Smooth muscle cell (in vitro differentiated cells): ENCODE measurements at regions not wholly inside any gene's neighbourhood (a gene's known extent, or its start where the extent isn't known, plus 50 kb on each side); places are given as distances from the start of the nearest gene placed in this dataset. TPM values are rescaled to one million over a fixed set of nuclear protein-coding genes. Genes with fewer than 3 reads are reported as not detected.

Experiments
- DNase-seq: peaks from one replicate; lab custom pipeline; 2025; ENCODE audit not compliant: unreplicated experiment; lab: John Stamatoyannopoulos, UW
- H2AFZ ChIP-seq: fragments of 200-600 bp; sonication (generic); 2 replicates; pipeline ENCODE4 v1.6.0; 2016; ENCODE audit warnings: antibody characterized with exemption, low read depth, mild to moderate bottlenecking
- H3F3A ChIP-seq: fragments of 200-600 bp; sonication (generic); 2 replicates; pipeline ENCODE4 v1.6.0; 2017; ENCODE audit warnings: antibody characterized with exemption, low read depth
- H3K27ac ChIP-seq: fragments of 200-600 bp; sonication (generic); 2 replicates; pipeline ENCODE4 v1.5.1; 2016; ENCODE audit warnings: low read depth, mild to moderate bottlenecking
- H3K27me3 ChIP-seq: fragments of 200-600 bp; sonication (generic); 2 replicates; pipeline ENCODE4 v1.6.1; 2016; ENCODE audit warnings: low read depth, mild to moderate bottlenecking
- H3K36me3 ChIP-seq: fragments of 200-600 bp; sonication (generic); 2 replicates; pipeline ENCODE4 v1.5.1; 2016; ENCODE audit warnings: low read depth
- H3K4me1 ChIP-seq: fragments of 200-600 bp; sonication (generic); 2 replicates; pipeline ENCODE4 v1.5.1; 2016; ENCODE audit warnings: low read depth
- H3K4me2 ChIP-seq: fragments of 200-600 bp; sonication (generic); 2 replicates; pipeline ENCODE4 v1.6.0; 2016; ENCODE audit warnings: mild to moderate bottlenecking
- H3K4me3 ChIP-seq: fragments of 200-600 bp; sonication (generic); 2 replicates; pipeline ENCODE4 v1.5.1; 2016; ENCODE audit warnings: mild to moderate bottlenecking
- H3K79me2 ChIP-seq: fragments of 200-600 bp; sonication (generic); 2 replicates; pipeline ENCODE4 v1.6.0; 2016; ENCODE audit warnings: low read depth, mild to moderate bottlenecking
- H3K9ac ChIP-seq: fragments of 200-600 bp; sonication (generic); 2 replicates; pipeline ENCODE4 v1.6.0; 2016; ENCODE audit warnings: low read depth
- H3K9me3 ChIP-seq: fragments of 200-600 bp; sonication (generic); replicated peaks from 2 replicates; pipeline ENCODE4 v1.5.1; 2016; ENCODE audit warnings: low read depth
- H4K20me1 ChIP-seq: fragments of 200-600 bp; sonication (generic); 2 replicates; pipeline ENCODE4 v1.6.0; 2016; ENCODE audit warnings: low read depth
- WGBS: methylation state at CpG from one replicate; pipeline ENCODE4 v1.1.7; 2016; ENCODE audit warnings: low lambda C conversion rate; 5-methylcytosine and 5-hydroxymethylcytosine counted together
- small RNA-seq: library from RNA; depleted of rRNA; stranded (forward); fragments of <200 nt; gene quantifications from one replicate; pipeline ENCODE3, GENCODE V24; 2014
- TF ChIP-seq, protein P1 (sequence below): fragments of 200-600 bp; sonication (generic); IDR thresholded peaks from 2 replicates; pipeline ENCODE4 v1.5.1; 2017; ENCODE audit warnings: borderline replicate concordance, mild to moderate bottlenecking, antibody characterized with exemption; ENCODE audit not compliant: insufficient read depth, poor library complexity, severe bottlenecking

DNA sequence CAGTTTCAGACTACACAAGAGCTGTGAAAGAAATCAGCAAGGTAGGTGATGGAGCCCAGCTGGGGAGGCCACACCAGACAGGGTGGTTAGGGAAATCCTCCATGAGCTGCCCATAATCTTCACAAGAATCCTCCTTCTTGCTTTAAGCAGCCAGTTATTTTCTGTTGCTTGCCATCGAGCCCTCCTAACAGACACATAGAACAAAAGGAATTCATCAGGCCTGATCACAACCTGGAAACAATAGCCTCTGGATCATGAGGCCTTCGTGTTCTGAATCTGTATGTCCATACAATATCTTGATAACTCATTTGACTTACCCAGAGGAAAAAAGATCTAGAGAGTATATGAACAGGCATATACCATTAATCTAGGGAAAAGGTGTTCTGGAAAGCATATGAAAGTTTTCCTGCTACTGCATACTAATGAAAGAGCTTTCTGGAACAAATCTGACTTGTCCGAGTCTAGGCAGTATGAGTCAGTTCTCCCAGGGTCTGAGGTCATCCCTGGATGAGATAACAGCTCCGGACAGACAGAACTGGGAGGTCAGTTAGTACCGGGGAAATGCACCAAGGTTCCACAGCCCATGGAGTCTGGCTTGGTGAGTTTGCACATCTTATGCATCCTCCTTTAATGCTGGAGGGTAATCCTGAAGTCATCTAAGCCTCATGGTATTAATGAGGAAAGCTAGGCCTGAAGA is 52.8 kb upstream of the ELK3 start:
- H3K4me1 ChIP-seq: peaks cover 4% of the 10 kb centered on the region
- no peak overlapping the region for H3K4me3 ChIP-seq
- peak overlapping the region; percentile 64 for H3K27ac ChIP-seq
- H3K79me2 ChIP-seq: no peaks in the 10 kb centered on the region
- peaks cover 12% of the 10 kb centered on the region for H3F3A ChIP-seq
- H3K4me2 ChIP-seq: no peak overlapping the region
- 38% methylated on average over 5 of the region's 5 CpGs for WGBS
- H4K20me1 ChIP-seq: no peaks in the 10 kb centered on the region
- no peak overlapping the region for H3K9ac ChIP-seq
- DNase-seq: no peak
- no peaks in the 10 kb centered on the region for H3K27me3 ChIP-seq
- TF ChIP-seq, protein P1, sequence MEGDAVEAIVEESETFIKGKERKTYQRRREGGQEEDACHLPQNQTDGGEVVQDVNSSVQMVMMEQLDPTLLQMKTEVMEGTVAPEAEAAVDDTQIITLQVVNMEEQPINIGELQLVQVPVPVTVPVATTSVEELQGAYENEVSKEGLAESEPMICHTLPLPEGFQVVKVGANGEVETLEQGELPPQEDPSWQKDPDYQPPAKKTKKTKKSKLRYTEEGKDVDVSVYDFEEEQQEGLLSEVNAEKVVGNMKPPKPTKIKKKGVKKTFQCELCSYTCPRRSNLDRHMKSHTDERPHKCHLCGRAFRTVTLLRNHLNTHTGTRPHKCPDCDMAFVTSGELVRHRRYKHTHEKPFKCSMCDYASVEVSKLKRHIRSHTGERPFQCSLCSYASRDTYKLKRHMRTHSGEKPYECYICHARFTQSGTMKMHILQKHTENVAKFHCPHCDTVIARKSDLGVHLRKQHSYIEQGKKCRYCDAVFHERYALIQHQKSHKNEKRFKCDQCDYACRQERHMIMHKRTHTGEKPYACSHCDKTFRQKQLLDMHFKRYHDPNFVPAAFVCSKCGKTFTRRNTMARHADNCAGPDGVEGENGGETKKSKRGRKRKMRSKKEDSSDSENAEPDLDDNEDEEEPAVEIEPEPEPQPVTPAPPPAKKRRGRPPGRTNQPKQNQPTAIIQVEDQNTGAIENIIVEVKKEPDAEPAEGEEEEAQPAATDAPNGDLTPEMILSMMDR: no peak
- no peak overlapping the region for H2AFZ ChIP-seq
- no peaks in the 10 kb centered on the region for H3K9me3 ChIP-seq
- H3K36me3 ChIP-seq: no peaks in the 10 kb centered on the region

DNA sequence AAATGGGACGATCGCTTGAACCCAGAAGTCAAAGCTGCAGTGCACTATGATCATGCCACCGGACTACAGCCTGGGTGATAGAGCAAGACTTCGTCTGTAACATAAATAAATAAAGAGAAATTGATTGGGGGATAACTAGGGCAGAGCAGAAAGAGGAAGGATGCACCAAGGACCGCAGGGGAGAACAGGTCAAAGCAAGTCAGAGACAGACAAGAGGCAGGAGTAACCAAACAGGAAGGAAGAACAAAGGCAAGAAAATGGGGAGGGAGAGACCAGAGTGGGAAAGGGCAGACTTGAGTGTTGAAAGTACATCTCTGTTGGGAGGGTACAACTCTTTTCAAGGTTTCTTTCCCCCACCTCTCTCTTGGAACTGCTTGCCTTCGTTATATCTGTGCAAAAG is 50.8 kb upstream of the ELK3 start:
- DNase-seq: no peak
- peaks cover 7% of the 10 kb centered on the region for H3F3A ChIP-seq
- H3K9ac ChIP-seq: no peak overlapping the region
- H4K20me1 ChIP-seq: no peaks in the 10 kb centered on the region
- TF ChIP-seq, protein P1: no peak
- no peaks in the 10 kb centered on the region for H3K9me3 ChIP-seq
- 88% methylated on average over 6 of the region's 6 CpGs for WGBS
- no peaks in the 10 kb centered on the region for H3K27me3 ChIP-seq
- H3K4me2 ChIP-seq: no peak overlapping the region
- H3K4me3 ChIP-seq: no peak overlapping the region
- no peaks in the 10 kb centered on the region for H3K79me2 ChIP-seq
- H3K36me3 ChIP-seq: no peaks in the 10 kb centered on the region
- H3K4me1 ChIP-seq: peaks cover 4% of the 10 kb centered on the region
- H2AFZ ChIP-seq: no peak overlapping the region
- no peak overlapping the region for H3K27ac ChIP-seq

DNA sequence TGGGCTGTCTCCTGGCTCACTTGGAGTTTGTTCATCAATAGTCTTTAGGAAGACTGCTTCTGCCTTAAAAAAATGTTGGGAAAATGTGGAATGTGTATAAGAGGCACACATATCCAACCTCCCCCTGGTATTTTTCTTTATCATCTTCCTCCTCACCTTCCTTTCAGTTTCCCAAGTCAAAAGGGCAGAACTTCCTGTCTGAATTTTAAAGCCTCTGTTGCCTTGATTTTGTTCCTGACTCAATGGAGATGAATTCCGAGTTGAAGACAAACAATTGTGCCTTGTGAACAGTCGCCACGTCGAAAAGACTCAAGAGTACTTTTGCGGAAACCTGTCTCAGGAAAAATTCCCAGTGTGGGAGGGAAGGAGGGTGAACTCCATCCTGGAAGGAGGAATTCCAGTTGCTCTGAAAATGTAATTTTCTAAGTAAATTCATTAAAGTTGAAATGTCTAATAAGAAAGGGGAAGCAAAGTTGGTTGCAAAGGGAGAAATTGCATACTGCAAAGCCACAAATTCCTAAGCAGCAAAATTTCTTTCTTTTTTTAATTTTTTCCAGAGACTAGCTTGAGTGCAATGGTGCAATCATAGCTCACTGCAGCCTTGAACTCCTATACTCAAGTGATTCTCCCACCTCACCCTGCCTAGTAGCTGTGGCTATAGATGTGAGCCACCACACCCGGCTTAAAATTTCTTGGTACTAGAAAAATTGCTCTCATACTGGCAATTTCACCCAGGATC is 50.2 kb upstream of the ELK3 start:
- no peaks in the 10 kb centered on the region for H3K27me3 ChIP-seq
- no peak overlapping the region for H3K27ac ChIP-seq
- 84% methylated on average over 6 of the region's 6 CpGs for WGBS
- no peaks in the 10 kb centered on the region for H3K79me2 ChIP-seq
- no peak overlapping the region for H3K9ac ChIP-seq
- H4K20me1 ChIP-seq: no peaks in the 10 kb centered on the region
- H2AFZ ChIP-seq: no peak overlapping the region
- H3F3A ChIP-seq: peaks cover 7% of the 10 kb centered on the region
- H3K4me1 ChIP-seq: peaks cover 4% of the 10 kb centered on the region
- TF ChIP-seq, protein P1: no peak
- H3K9me3 ChIP-seq: no peaks in the 10 kb centered on the region
- H3K36me3 ChIP-seq: no peaks in the 10 kb centered on the region
- DNase-seq: no peak
- no peak overlapping the region for H3K4me3 ChIP-seq
- H3K4me2 ChIP-seq: no peak overlapping the region

Small RNA genes lying in the stretch of these regions (small RNA-seq; reads per million reads assigned to genes)
- gene RN7SL88P: not detected
